NCI-H187 treated with DMSO at 0.1 percent for 48 hours (cell line): ENCODE measurements at regions not wholly inside any gene's neighbourhood (a gene's known extent, or its start where the extent isn't known, plus 50 kb on each side); places are given as distances from the start of the nearest gene placed in this dataset.

Source experiments
- DNase-seq: peaks from one replicate; lab custom pipeline; 2025; lab: John Stamatoyannopoulos, UW

DNA sequence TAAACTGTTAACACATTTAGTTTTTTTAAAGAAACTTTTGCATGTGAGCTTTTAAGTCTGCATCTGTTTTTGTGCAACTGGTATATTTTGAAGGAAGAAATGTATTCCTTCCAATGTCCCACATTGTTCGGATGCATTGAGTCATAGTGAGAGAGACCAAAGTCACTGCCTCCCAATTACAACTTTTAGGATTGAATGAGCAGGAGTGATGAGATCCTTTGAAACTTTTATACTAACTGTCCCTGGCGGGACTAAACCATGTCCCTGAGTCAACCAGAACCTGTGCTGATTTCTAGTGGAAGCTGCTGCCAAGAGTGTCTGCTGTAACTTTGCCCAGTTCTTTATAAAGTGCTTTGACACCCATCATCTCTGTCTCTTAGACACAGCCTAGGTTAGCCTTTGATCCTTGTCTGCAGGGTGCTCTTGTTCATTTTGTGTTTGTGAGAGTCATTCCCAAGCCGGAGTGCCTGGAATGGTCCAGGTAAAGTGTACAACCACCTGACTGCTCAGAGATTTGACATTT lies 122.7 kb downstream of the ZNF518B start:
- no peak for DNase-seq

DNA sequence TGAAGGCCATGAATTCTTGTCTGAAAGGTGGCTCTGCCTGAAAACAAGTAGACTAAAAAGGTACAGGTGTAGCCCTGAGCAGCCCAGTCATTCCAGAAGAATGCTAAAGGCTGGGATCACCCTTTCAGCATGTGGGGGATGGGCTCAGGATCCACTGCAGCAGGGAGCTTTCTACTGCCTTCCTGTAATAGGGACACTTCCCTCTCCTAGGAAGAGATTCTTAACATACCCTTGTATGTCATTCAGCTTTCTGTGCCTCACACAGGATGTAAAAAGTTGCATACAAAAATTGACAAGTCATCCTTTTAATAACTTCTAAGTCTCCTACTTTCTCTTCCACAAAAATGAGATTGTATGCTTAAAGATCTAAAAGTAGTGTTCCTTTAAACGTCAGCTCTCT lies 123.3 kb downstream of the ZNF518B start:
- no peak for DNase-seq

DNA sequence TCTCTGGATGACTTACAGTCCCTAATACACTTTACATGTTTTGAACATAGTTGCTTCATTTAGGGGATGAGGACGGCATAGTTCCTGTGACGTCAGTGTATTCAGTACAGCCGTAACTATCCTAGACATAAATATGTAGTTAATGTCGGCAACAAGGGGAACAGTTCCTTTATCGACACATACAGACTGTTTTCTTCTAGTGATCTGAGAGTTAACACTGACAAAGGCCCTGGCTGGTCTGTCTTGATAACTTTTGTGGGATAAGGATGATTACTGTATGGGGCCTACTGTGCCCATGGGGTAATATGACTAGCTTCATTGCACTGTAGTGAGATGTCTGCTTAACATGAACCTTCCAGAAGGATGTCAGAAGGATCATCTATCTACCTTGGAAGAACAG lies 131.2 kb downstream of the ZNF518B start:
- DNase-seq = no peak

GRCh38 chr4:10321931-10322330 lies 135.3 kb downstream of the ZNF518B start:
- no peak for DNase-seq

GRCh38 chr4:10320130-10320529 lies 137.1 kb downstream of the ZNF518B start:
- DNase-seq = no peak

DNA sequence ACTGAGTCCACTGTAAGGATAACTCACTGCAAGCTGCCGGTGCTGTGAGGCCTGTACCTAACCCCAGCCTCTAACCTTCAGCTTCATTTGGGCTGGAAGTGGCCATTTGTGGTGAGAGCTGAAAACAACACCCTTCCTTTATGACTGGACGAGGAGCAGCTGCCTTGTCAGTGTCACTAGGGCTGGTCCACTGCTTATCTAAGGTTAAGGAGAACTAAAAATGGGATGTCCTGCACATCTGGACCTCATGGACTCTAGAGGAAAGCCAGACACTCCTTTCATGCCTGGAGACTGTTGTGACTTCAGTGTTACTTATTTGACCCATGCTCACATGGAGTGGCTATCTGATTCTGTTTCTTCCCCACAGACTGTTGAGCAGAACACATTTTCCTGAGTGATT lies 139.9 kb downstream of the ZNF518B start:
- no peak for DNase-seq

- DNase-seq = no peak
These were observed 140.4 kb downstream of the ZNF518B start for GRCh38 chr4:10316851-10317250.

DNA sequence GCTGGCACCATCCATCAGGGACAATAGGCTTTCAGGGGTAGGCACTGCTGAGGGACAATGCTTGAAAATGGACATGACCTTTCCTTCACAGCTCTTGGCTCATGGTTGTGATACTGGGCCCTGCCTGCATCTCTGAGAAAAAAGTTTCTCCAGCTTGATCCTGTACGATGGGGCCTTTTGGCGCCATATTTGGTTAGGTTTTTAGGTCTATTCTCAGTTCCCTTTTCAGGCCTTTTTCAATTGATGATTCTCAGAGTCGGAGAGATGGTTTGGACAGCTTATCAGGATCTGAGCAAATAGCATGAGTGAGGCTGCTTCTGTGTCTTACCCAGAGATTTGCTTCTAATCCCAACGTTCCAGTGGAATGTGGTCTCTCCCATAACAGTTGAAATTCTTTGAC lies 141.6 kb downstream of the ZNF518B start:
- DNase-seq = no peak

- no peak for DNase-seq
These were observed 144.7 kb downstream of the ZNF518B start for GRCh38 chr4:10312568-10312967.

- DNase-seq = no peak
These were observed 145.3 kb downstream of the ZNF518B start for GRCh38 chr4:10311939-10312338.

DNA sequence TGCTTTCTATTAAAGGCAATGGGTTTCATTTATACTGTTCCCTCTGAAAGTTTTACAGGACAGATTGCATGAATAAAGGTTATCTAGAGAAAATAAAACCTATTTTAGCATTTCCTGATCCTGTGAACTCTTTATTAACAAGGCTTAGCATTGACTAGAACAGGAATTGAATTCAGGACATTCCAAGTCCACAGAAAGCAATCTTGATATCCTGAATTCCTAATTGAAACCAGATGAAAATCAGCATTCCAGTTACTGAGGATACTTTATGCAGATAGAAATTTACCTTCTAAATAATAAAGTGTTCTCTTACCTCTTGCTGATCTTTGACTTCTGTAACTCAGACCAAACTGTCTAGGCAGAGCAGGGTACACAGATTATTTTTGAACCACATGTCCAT lies 151.4 kb downstream of the ZNF518B start:
- no peak for DNase-seq

DNA sequence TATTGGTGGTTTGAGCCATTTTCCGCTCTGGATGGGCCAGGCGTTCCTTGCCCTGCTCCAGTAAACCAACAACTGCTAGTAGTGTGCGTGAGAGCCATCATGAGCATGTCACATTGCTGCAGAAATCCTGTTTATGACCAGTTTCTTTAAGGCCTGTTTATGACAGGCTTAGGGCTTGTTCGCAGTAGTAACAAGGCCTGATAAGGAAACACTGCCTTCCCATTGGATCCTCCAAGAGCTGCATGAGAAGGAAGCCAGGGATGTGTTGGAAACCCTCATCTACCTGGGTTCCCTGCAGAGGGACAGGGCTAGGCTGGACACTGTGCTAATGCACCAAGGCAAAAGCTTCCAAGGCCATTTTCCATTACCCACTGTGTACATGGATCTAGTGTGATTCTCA lies 153.9 kb downstream of the ZNF518B start:
- DNase-seq = no peak

- DNase-seq = no peak
These were observed 155.1 kb downstream of the ZNF518B start for GRCh38 chr4:10302096-10302495.

- no peak for DNase-seq
These were observed 157.6 kb downstream of the ZNF518B start for GRCh38 chr4:10299601-10300000.

GRCh38 chr4:10298681-10299080 lies 158.5 kb downstream of the ZNF518B start:
- DNase-seq = no peak

GRCh38 chr4:10296730-10297129 lies 160.5 kb downstream of the ZNF518B start:
- no peak for DNase-seq

- DNase-seq = no peak
These were observed 161.9 kb downstream of the ZNF518B start for GRCh38 chr4:10295301-10295700.

DNA sequence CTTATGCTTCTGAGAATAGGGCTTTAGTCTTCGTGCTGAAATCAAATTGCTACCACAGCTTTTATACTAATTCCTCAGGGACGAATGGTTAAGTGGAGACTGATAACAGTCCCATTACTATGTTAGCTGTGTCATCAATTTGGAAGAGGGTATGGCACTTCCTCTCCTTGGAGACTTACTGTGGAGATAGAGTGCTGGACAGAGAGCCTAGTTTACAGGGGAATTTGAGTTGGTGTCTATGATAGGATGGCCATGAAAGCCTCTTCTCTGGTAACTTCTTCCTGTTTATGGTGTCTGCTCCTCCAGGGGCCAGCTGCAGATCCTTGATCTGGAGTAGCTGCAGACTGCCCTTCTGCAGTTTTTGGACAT lies 167.7 kb downstream of the ZNF518B start:
- no peak for DNase-seq

- DNase-seq = no peak
These were observed 168.2 kb downstream of the ZNF518B start for GRCh38 chr4:10288830-10289537.

DNA sequence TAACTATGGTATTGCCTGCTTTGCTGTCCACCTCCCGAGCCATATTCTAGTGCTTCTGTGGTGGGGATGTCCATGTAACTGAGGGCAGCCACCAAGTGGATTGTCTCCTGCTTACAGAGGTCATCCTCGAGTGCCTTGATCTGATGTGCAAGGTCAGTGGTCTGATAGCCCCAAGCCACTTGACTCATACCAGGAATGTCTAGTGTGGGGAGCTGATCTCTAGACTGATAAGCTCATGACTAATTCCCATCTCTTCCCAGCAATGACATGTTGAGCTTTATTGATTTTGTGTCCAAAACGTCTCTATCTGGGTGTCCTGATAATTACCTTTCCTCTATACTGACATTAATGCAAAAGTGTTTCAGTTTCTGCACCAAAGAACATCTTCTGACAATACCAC lies 168.4 kb upstream of the WDR1 start:
- DNase-seq = no peak

- peak; percentile 34 for DNase-seq
These were observed 167.2 kb upstream of the WDR1 start for GRCh38 chr4:10283761-10284160.

- no peak for DNase-seq
These were observed 165.4 kb upstream of the WDR1 start for GRCh38 chr4:10281996-10282395.

DNA sequence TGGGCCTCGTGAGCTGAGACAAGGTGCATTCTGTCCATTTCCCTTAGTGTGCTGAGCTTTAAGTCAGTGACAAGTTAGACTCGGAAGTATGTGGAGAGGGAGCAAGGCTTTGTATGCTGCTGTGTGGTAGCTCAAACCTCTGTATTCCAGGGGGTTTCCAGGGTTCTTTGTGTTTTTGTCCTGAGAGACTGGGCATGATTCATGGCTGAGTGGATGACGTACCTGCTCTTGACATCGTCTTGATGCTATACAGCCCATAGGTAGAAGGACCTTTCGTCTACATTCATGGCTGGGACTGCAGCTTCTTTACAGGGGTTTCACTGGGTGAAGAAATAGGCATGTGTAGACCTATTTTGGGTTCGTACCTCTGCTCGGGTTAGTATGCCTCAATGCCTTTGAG lies 162.7 kb upstream of the WDR1 start:
- DNase-seq = no peak

- DNase-seq = no peak
These were observed 161.5 kb upstream of the WDR1 start for GRCh38 chr4:10278071-10278470.
